IMR-90 (cell line): ENCODE measurements at regions not wholly inside any gene's neighbourhood (a gene's known extent, or its start where the extent isn't known, plus 50 kb on each side); places are given as distances from the start of the nearest gene placed in this dataset.

Experiments used
- ATAC-seq: fragments of 200-7000 bp; cut with Tn5 transposase; 2 replicates; pipeline ENCODE4 v1.9.1; 2020; ENCODE audit warnings: low read depth, mild to moderate bottlenecking, moderate library complexity
- BruUV-seq: library from RNA; stranded (reverse); fragments of 400-500 nt; replicated peaks from 2 replicates; lab custom pipeline; 2021; lab: Mats Ljungman, UMichigan
- CTCF ChIA-PET: fragments of 300-600 bp; formaldehyde crosslinking; extraction: SDS; loops from one replicate; lab custom pipeline; 2021; ENCODE audit warnings: antibody characterized with exemption; lab: Yijun Ruan, JAX
- POLR2A ChIA-PET: fragments of 300-600 bp; sonication (Branson Sonifier 250); formaldehyde crosslinking; loops from one replicate; lab custom pipeline; 2022; ENCODE audit warnings: antibody characterized with exemption; ENCODE audit not compliant: unreplicated experiment; lab: Charles Lee
- DNase-seq: peaks from one replicate; pipeline ENCODE4 v3.0.0; 2013
- H2AFZ ChIP-seq: replicated peaks from 2 replicates; pipeline ENCODE3; 2013; ENCODE audit warnings: low read length, mild to moderate bottlenecking; ENCODE audit not compliant: poor library complexity
- H2AK5ac ChIP-seq: 2 replicates; pipeline ENCODE4 v1.6.1; 2013; ENCODE audit warnings: low read depth, low read length, inconsistent platforms
- H2AK9ac ChIP-seq: replicated peaks from 2 replicates; pipeline ENCODE3; 2013; ENCODE audit warnings: mild to moderate bottlenecking, low read depth, low read length, moderate library complexity; ENCODE audit not compliant: poor library complexity
- H2BK120ac ChIP-seq: 2 replicates; pipeline ENCODE4 v1.6.1; 2013; ENCODE audit warnings: low read depth, low read length, inconsistent platforms
- H2BK15ac ChIP-seq: 3 replicates; pipeline ENCODE4 v1.6.1; 2013; ENCODE audit warnings: low read depth, low read length, inconsistent platforms
- H2BK20ac ChIP-seq: 2 replicates; pipeline ENCODE4 v1.6.1; 2013; ENCODE audit warnings: low read depth, mild to moderate bottlenecking, inconsistent platforms, low read length, moderate library complexity
- H2BK5ac ChIP-seq: 2 replicates; pipeline ENCODE4 v1.6.1; 2013; ENCODE audit warnings: mild to moderate bottlenecking, low read depth, low read length, inconsistent platforms; ENCODE audit not compliant: poor library complexity, severe bottlenecking
- H3K14ac ChIP-seq: replicated peaks from 2 replicates; pipeline ENCODE4 v1.6.1; 2013; ENCODE audit warnings: low read depth, low read length, inconsistent platforms
- H3K18ac ChIP-seq: 2 replicates; pipeline ENCODE4 v1.6.1; 2013; ENCODE audit warnings: low read depth, low read length, control low read depth
- H3K23ac ChIP-seq: 2 replicates; pipeline ENCODE4 v1.6.1; 2013; ENCODE audit warnings: low read depth, low read length, inconsistent platforms
- H3K27ac ChIP-seq: 2 replicates; pipeline ENCODE4 v1.5.1; 2013; ENCODE audit warnings: mild to moderate bottlenecking, control low read depth, low read length; ENCODE audit not compliant: insufficient read depth
- H3K27me3 ChIP-seq: 2 replicates; pipeline ENCODE4 v1.6.1; 2013; ENCODE audit warnings: low read length; ENCODE audit not compliant: control insufficient read depth, insufficient read depth
- H3K36me3 ChIP-seq: 2 replicates; pipeline ENCODE4 v1.6.1; 2013; ENCODE audit warnings: low read length, mixed read lengths; ENCODE audit not compliant: control insufficient read depth, insufficient read depth
- H3K4ac ChIP-seq: 2 replicates; pipeline ENCODE4 v1.6.1; 2013; ENCODE audit warnings: low read depth, low read length, inconsistent platforms
- H3K4me1 ChIP-seq: 2 replicates; pipeline ENCODE4 v1.6.1; 2013; ENCODE audit warnings: low read length, mixed read lengths; ENCODE audit not compliant: control insufficient read depth, insufficient read depth
- H3K4me2 ChIP-seq: 2 replicates; pipeline ENCODE4 v1.6.1; 2013; ENCODE audit warnings: low read depth, mild to moderate bottlenecking, control low read depth, low read length, moderate library complexity
- H3K4me3 ChIP-seq: 2 replicates; pipeline ENCODE4 v1.5.1; 2013; ENCODE audit warnings: low read depth, mild to moderate bottlenecking, control low read depth, low read length, moderate library complexity; ENCODE audit not compliant: insufficient read depth
- H3K56ac ChIP-seq: 2 replicates; pipeline ENCODE4 v1.6.1; 2013; ENCODE audit warnings: low read length, inconsistent platforms; ENCODE audit not compliant: insufficient read depth; ENCODE audit errors: extremely low read depth
- H3K79me1 ChIP-seq, 2 experiments: 2 replicates each; pipeline ENCODE4 v1.6.1; 2013; ENCODE audit warnings: low read length in 2 of 2, inconsistent platforms in 1 of 2, low read depth in 1 of 2
- H3K9ac ChIP-seq: 2 replicates; pipeline ENCODE4 v1.6.1; 2013; ENCODE audit warnings: low read depth, low read length, control low read depth
- H3K9me1 ChIP-seq: 2 replicates; pipeline ENCODE4 v1.6.1; 2013; ENCODE audit warnings: low read length, inconsistent platforms; ENCODE audit not compliant: insufficient read depth
- H3K9me3 ChIP-seq: 2 replicates; pipeline ENCODE4 v1.6.1; 2013; ENCODE audit warnings: low read length; ENCODE audit not compliant: control insufficient read depth, insufficient read depth
- H4K20me1 ChIP-seq: 2 replicates; pipeline ENCODE4 v1.6.1; 2013; ENCODE audit warnings: low read length, inconsistent platforms; ENCODE audit not compliant: insufficient read depth
- H4K5ac ChIP-seq: 2 replicates; pipeline ENCODE4 v1.6.1; 2013; ENCODE audit warnings: mild to moderate bottlenecking, low read depth, low read length, control low read depth
- H4K8ac ChIP-seq, 2 experiments: 2 replicates each; pipeline ENCODE4 v1.6.1; 2013; ENCODE audit warnings: low read depth in 2 of 2, low read length in 2 of 2, control low read depth in 1 of 2, inconsistent platforms in 1 of 2
- H4K91ac ChIP-seq: 2 replicates; pipeline ENCODE4 v1.6.1; 2013; ENCODE audit warnings: low read depth, low read length, inconsistent platforms; ENCODE audit not compliant: insufficient read depth
- CEBPB ChIP-seq: IDR thresholded peaks from 2 replicates; pipeline ENCODE4 v1.6.1; 2012; ENCODE audit warnings: low read depth, low read length, improper control_type of control experiment
- MXI1 ChIP-seq: IDR thresholded peaks from 2 replicates; pipeline ENCODE4 v1.6.1; 2012; ENCODE audit warnings: low read depth, mild to moderate bottlenecking, low read length, moderate library complexity, borderline replicate concordance
- RCOR1 ChIP-seq: IDR thresholded peaks from 2 replicates; pipeline ENCODE4 v1.6.1; 2012; ENCODE audit warnings: mild to moderate bottlenecking, low read length, improper control_type of control experiment; ENCODE audit not compliant: insufficient replicate concordance
- WGBS, 2 experiments: methylation state at CpG; one replicate each; pipeline versions ENCODE4 v1.1.5 to v1.1.7; 2013; ENCODE audit warnings: missing lambda C conversion rate in 2 of 2; ENCODE audit not compliant: insufficient read length in 1 of 2; ENCODE audit errors: extremely low coverage in 2 of 2; 5-methylcytosine and 5-hydroxymethylcytosine counted together
- dilution Hi-C: fragments of 300-500 bp; cut with HindIII; formaldehyde crosslinking; loops from one replicate; pipeline ENCODE4 v1.14.3; 2018; ENCODE audit warnings: low sequenced_read_pairs; ENCODE audit not compliant: unreplicated experiment
- in situ Hi-C: fragments of 300-500 bp; cut with MboI; formaldehyde crosslinking; loops from 3 replicates; pipeline ENCODE4 v1.14.3; 2019; ENCODE audit warnings: low sequenced_read_pairs, inconsistent platforms, mixed read lengths
- intact Hi-C: fragments of 100-400 bp; cut with micrococcal nuclease; formaldehyde crosslinking; loops from 2 replicates; pipeline ENCODE4 v1.10.0; 2022

DNA sequence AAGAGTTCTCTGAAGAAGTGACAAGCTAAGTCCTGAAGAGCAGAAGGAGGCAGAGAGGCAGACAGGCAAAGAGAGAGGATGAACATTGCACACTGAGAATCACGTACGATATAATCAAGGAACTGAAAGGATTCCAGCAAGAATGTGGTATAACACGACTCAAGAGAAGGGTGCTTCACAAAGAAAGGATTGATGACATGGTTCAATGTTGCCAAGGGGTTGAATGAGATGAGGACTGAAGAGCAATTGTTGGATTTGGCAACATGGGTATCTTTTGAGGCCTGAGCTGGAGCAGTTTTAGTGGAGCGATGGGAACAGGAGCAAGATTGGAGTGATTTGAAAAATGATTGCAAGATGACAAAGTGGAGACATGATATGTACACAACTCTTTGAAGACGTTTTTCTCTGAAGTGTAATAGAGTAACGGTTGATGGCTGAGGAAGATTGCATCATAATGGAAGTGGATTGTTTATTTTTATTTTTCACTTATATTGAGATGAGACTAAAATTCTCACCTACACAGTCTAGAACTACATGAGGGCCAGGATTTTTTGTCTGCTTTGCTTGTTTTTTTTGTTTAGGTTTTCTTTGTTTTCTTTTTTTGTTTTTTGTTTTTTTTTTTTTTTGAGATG, 1049.9 kb upstream of the WWC1 start:
- no peak for ATAC-seq
- Histone ChIP-seq H4K20me1 (no peaks in the 10 kb centered on the region), H3K27me3 (no peaks in the 10 kb centered on the region), H3K9me3 (no peaks in the 10 kb centered on the region), H3K4me2 (no peak overlapping the region), H2AFZ (no peak overlapping the region), H3K9ac (no peak overlapping the region), H2BK20ac (no peak overlapping the region), H4K5ac (no peak overlapping the region), H3K14ac (no peak overlapping the region), H2BK15ac (no peak overlapping the region), H3K9me1 (no peaks in the 10 kb centered on the region), H3K4ac (no peak overlapping the region), H2BK5ac (no peak overlapping the region), H3K56ac (no peak overlapping the region), H3K4me3 (no peak overlapping the region), H4K91ac (no peak overlapping the region), H3K79me1 (no peaks in the 10 kb centered on the region), H4K8ac (no peak overlapping the region), H2BK120ac (no peak overlapping the region), H2AK9ac (no peak overlapping the region), H3K36me3 (no peaks in the 10 kb centered on the region), H2AK5ac (no peak overlapping the region), H3K4me1 (no peaks in the 10 kb centered on the region), H3K23ac (no peak overlapping the region), H3K18ac (no peak overlapping the region), H3K27ac (no peak overlapping the region)
- 48% methylated on average over 3 of the region's 6 CpGs; no CpG with 5 or more reads in 1 of the 2 experiments for WGBS, 2 experiments
- TF ChIP-seq RCOR1 (no peak), CEBPB (peak; percentile 74), MXI1 (no peak)
- dilution Hi-C loops: no loop called here
- in situ Hi-C loops: no loop called here
- BruUV-seq: no TSS peak
- DNase-seq: no peak
- POLR2A ChIA-PET: no interaction called here
- intact Hi-C loops: loop anchor here (5.0 to 10.0 kb wide), 2 partner anchors 326 to 1607 kb away; no protein-coding TSS in a partner anchor
- CTCF ChIA-PET: no interaction called here
